H1 (cell line): ENCODE measurements at regions not wholly inside any gene's neighbourhood (a gene's known extent, or its start where the extent isn't known, plus 50 kb on each side); places are given as distances from the start of the nearest gene placed in this dataset.

Experiments
- CTCF ChIA-PET: fragments of 300-600 bp; sonication (Branson Sonifier 250); formaldehyde crosslinking; loops from one replicate; lab custom pipeline; 2021; ENCODE audit not compliant: partially characterized antibody; lab: Charles Lee
- POLR2A ChIA-PET: fragments of 300-600 bp; sonication (Branson Sonifier 250); formaldehyde crosslinking; loops from one replicate; lab custom pipeline; 2021; ENCODE audit warnings: inconsistent platforms; ENCODE audit not compliant: partially characterized antibody; lab: Charles Lee
- DNase-seq, 2 experiments: peaks; one replicate each; pipeline versions ENCODE4 v3.0.0 to v3.0.0-alpha.2; 2010 to 2022; ENCODE audit warnings: low spot score in 2 of 2, low read depth in 1 of 2, mixed read lengths in 1 of 2
- FAIRE-seq: peaks from 2 replicates; lab custom pipeline; 2011; peaks lifted over from hg19 to GRCh38; lab: Jason Lieb, UNC
- H2AFZ ChIP-seq: 2 replicates; pipeline ENCODE4 v1.8.1; 2012; ENCODE audit warnings: low read length, inconsistent platforms
- H2AK5ac ChIP-seq: 2 replicates; pipeline ENCODE4 v1.6.1; 2013; ENCODE audit warnings: low read depth, low read length
- H2BK120ac ChIP-seq: replicated peaks from 2 replicates; pipeline ENCODE3; 2013; ENCODE audit warnings: low read depth, low read length, inconsistent platforms
- H2BK12ac ChIP-seq: 2 replicates; pipeline ENCODE4 v1.6.1; 2013; ENCODE audit warnings: low read depth, low read length
- H2BK15ac ChIP-seq: 2 replicates; pipeline ENCODE4 v1.6.1; 2013; ENCODE audit warnings: low read length
- H2BK20ac ChIP-seq: 2 replicates; pipeline ENCODE4 v1.6.1; 2013; ENCODE audit warnings: low read length
- H2BK5ac ChIP-seq: 2 replicates; pipeline ENCODE4 v1.6.1; 2013; ENCODE audit warnings: low read depth, low read length
- H3K14ac ChIP-seq: 2 replicates; pipeline ENCODE4 v1.6.1; 2013; ENCODE audit warnings: inconsistent platforms; ENCODE audit not compliant: insufficient read length
- H3K18ac ChIP-seq: 2 replicates; pipeline ENCODE4 v1.6.1; 2013; ENCODE audit warnings: low read length; ENCODE audit errors: extremely low read depth
- H3K23ac ChIP-seq: 2 replicates; pipeline ENCODE4 v1.6.1; 2013; ENCODE audit warnings: inconsistent platforms; ENCODE audit not compliant: insufficient read length
- H3K23me2 ChIP-seq: 2 replicates; pipeline ENCODE4 v1.6.1; 2013; ENCODE audit warnings: low read depth, low read length
- H3K27ac ChIP-seq: 2 replicates; pipeline ENCODE4 v1.6.1; 2011; ENCODE audit warnings: low read depth, low read length, inconsistent platforms
- H3K27me3 ChIP-seq, 4 experiments: replicated peaks in 1 of 4; 1 replicate in 1 of 4; 2 replicates in 3 of 4; pipeline versions ENCODE4 v1.6.1 to v1.8.1; 2011 to 2013; ENCODE audit warnings: low read length in 3 of 4, mild to moderate bottlenecking in 3 of 4, inconsistent platforms in 2 of 4, mixed read lengths in 2 of 4, moderate library complexity in 1 of 4; ENCODE audit not compliant: control insufficient read depth in 3 of 4, insufficient read depth in 3 of 4; ENCODE audit errors: extremely low read depth in 1 of 4
- H3K36me3 ChIP-seq, 4 experiments: 2 replicates each; pipeline versions ENCODE4 v1.6.1 to v1.8.1; 2011 to 2013; ENCODE audit warnings: mild to moderate bottlenecking in 4 of 4, low read length in 3 of 4, moderate library complexity in 2 of 4, control low read depth in 1 of 4, inconsistent platforms in 1 of 4; ENCODE audit not compliant: insufficient read depth in 4 of 4, control insufficient read depth in 2 of 4
- H3K4ac ChIP-seq: replicated peaks from 2 replicates; pipeline ENCODE3; 2013; ENCODE audit warnings: low read length, low read depth, mixed read lengths, inconsistent platforms; ENCODE audit not compliant: insufficient read length
- H3K4me1 ChIP-seq, 4 experiments: replicated peaks in 1 of 4; 1 replicate in 1 of 4; 2 replicates in 3 of 4; pipeline versions ENCODE4 v1.6.1 to v1.8.1; 2011 to 2013; ENCODE audit warnings: low read length in 3 of 4, inconsistent platforms in 2 of 4, mixed read lengths in 1 of 4; ENCODE audit not compliant: insufficient read depth in 4 of 4, control insufficient read depth in 3 of 4
- H3K4me2 ChIP-seq, 2 experiments: 2 replicates each; pipeline versions ENCODE4 v1.6.1 to v1.8.1; 2011 to 2013; ENCODE audit warnings: low read depth in 2 of 2, low read length in 2 of 2, control low read depth in 1 of 2, inconsistent platforms in 1 of 2, mild to moderate bottlenecking in 1 of 2; ENCODE audit not compliant: insufficient read depth in 1 of 2
- H3K4me3 ChIP-seq, 4 experiments: fragments of 200-600, 300-600 bp in 1 of 4; sonication (generic), shearing (Covaris generic), sonication (Bioruptor Twin) in 1 of 4; 2 replicates each; pipeline versions ENCODE4 v1.5.1 to v1.8.1; 2011 to 2016; ENCODE audit warnings: low read length in 4 of 4, low read depth in 3 of 4, control low read depth in 2 of 4, inconsistent platforms in 2 of 4, mild to moderate bottlenecking in 2 of 4, mixed read lengths in 1 of 4, moderate library complexity in 1 of 4; ENCODE audit not compliant: insufficient read depth in 2 of 4; ENCODE audit errors: extremely low read depth in 1 of 4
- H3K56ac ChIP-seq: replicated peaks from 2 replicates; pipeline ENCODE3; 2013; ENCODE audit warnings: low read depth, mild to moderate bottlenecking, mixed read lengths, low read length, inconsistent platforms; ENCODE audit not compliant: insufficient read length
- H3K79me1 ChIP-seq: 2 replicates; pipeline ENCODE4 v1.6.1; 2013; ENCODE audit warnings: low read depth, low read length, control low read depth
- H3K79me2 ChIP-seq, 2 experiments: 2 replicates each; pipeline versions ENCODE4 v1.6.1 to v1.8.1; 2012 to 2013; ENCODE audit warnings: low read length in 2 of 2, mild to moderate bottlenecking in 2 of 2, inconsistent platforms in 1 of 2; ENCODE audit not compliant: insufficient read depth in 2 of 2, control insufficient read depth in 1 of 2
- H3K9ac ChIP-seq, 4 experiments: replicated peaks in 1 of 4; 1 replicate in 1 of 4; 2 replicates in 3 of 4; pipeline versions ENCODE4 v1.6.1 to v1.8.1; 2011 to 2013; ENCODE audit warnings: low read depth in 3 of 4, low read length in 3 of 4, control low read depth in 2 of 4, mild to moderate bottlenecking in 2 of 4, moderate library complexity in 2 of 4, inconsistent platforms in 1 of 4; ENCODE audit errors: extremely low read depth in 1 of 4
- H3K9me3 ChIP-seq, 2 experiments: 2 replicates each; pipeline versions ENCODE4 v1.6.1 to v1.8.1; 2012 to 2013; ENCODE audit warnings: mild to moderate bottlenecking in 2 of 2, moderate library complexity in 2 of 2, control low read depth in 1 of 2, inconsistent platforms in 1 of 2, low read depth in 1 of 2, low read length in 1 of 2, mixed read lengths in 1 of 2; ENCODE audit not compliant: insufficient read depth in 2 of 2
- H4K20me1 ChIP-seq, 2 experiments: replicated peaks in 1 of 2; 2 replicates each; pipeline versions ENCODE3 to v1.8.1; 2011 to 2013; ENCODE audit warnings: inconsistent platforms in 2 of 2, low read length in 2 of 2, mild to moderate bottlenecking in 1 of 2; ENCODE audit not compliant: insufficient read depth in 2 of 2, control insufficient read depth in 1 of 2
- H4K5ac ChIP-seq: 2 replicates; pipeline ENCODE4 v1.6.1; 2013; ENCODE audit warnings: low read length, low read depth, mixed read lengths, inconsistent platforms; ENCODE audit not compliant: insufficient read length
- H4K8ac ChIP-seq: 2 replicates; pipeline ENCODE4 v1.8.0; 2013; ENCODE audit warnings: mild to moderate bottlenecking, moderate library complexity, low read length, inconsistent platforms; ENCODE audit not compliant: insufficient read depth; ENCODE audit errors: extremely low read depth
- H4K91ac ChIP-seq: replicated peaks from 2 replicates; pipeline ENCODE3; 2013; ENCODE audit warnings: low read length, mixed read lengths, inconsistent platforms; ENCODE audit not compliant: insufficient read length
- POLR2A ChIP-seq, 2 experiments: IDR thresholded peaks; 1 replicate in 1 of 2; 2 replicates in 1 of 2; pipeline ENCODE4 v1.6.1; 2011; ENCODE audit warnings: low read depth in 2 of 2, low read length in 2 of 2, mild to moderate bottlenecking in 2 of 2; ENCODE audit errors: control extremely low read depth in 1 of 2
- SIX5 ChIP-seq: IDR thresholded peaks from 2 replicates; pipeline ENCODE4 v1.6.1; 2011; ENCODE audit warnings: mild to moderate bottlenecking, low read depth, low read length
- TBP ChIP-seq: IDR thresholded peaks from 2 replicates; pipeline ENCODE4 v1.6.1; 2011; ENCODE audit warnings: low read depth, low read length, improper control_type of control experiment
- WGBS, 2 experiments: shearing (Covaris generic) in 1 of 2; methylation state at CpG; one replicate each; pipeline versions ENCODE4 v1.1.6 to v1.1.7; 2013 to 2015; ENCODE audit warnings: low lambda C conversion rate in 2 of 2, mixed read lengths in 2 of 2, inconsistent platforms in 1 of 2, low coverage in 1 of 2, missing lambda C conversion rate in 1 of 2; ENCODE audit not compliant: insufficient replicate concordance in 2 of 2, insufficient coverage in 1 of 2, insufficient read length in 1 of 2; ENCODE audit errors: extremely low coverage in 1 of 2, missing lambda C conversion rate in 1 of 2; 5-methylcytosine and 5-hydroxymethylcytosine counted together

DNA sequence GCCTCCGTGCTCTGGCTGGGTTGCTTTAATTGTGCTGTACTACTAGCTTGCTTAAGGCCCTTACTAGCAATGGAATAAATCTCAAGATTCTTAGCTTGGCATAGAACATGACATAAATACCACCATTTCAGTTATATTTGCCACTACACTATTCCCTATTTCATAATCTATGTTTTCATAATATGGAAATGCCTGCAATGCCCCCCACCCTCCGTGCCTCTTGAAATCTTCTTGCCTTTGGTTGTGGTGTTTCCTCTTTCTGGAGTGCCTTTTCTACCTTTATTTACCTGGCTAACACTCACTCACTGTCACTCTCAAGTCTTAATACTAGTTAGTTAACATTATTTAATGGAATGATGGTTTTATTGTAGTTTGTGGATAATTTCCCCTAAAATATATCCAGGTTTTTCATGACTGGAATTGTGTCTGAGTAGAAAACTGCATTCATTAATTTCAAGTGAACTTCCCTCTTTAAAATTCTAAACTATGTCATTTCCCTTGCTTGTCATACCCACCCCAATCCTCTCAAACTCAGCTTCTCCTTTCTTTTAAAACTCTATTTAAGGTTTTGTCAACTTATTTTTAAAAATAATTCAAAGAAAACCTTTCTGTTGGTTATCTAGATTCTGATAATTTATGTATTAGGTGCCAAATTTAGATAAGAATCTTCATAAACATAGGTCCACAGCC is 521.7 kb upstream of the DAB2 start:
- Histone ChIP-seq H2BK20ac (no peak overlapping the region), H2AFZ (no peak overlapping the region), H2BK120ac (no peak overlapping the region), H3K4me3 (no peak overlapping the region), H3K23ac (no peak overlapping the region), H3K4me2 (no peak overlapping the region), H3K27ac (no peak overlapping the region), H4K20me1 (no peaks in the 10 kb centered on the region), H3K9me3 (no peaks in the 10 kb centered on the region), H3K79me1 (no peaks in the 10 kb centered on the region), H3K23me2 (no peaks in the 10 kb centered on the region), H3K4me1 (no peaks in the 10 kb centered on the region), H2BK5ac (no peak overlapping the region), H3K27me3 (no peaks in the 10 kb centered on the region), H3K14ac (no peak overlapping the region), H2BK12ac (no peak overlapping the region), H3K18ac (no peak overlapping the region), H3K4ac (no peak overlapping the region), H3K56ac (no peak overlapping the region), H3K9ac (no peak overlapping the region), H2BK15ac (no peak overlapping the region), H2AK5ac (no peak overlapping the region), H3K79me2 (no peaks in the 10 kb centered on the region), H4K5ac (no peak overlapping the region), H4K91ac (no peak overlapping the region), H4K8ac (no peak overlapping the region), H3K36me3 (no peaks in the 10 kb centered on the region)
- CTCF ChIA-PET, result interaction anchor here (0.6 to 1.9 kb wide), 4 partner anchors 219 to 787 kb away, joined by 3 to 7 read pairs (median 3); no protein-coding TSS in a partner anchor
- TF ChIP-seq POLR2A (IDR thresholded peaks at IDR 0.05; ENCODE audit: control extremely low read depth in 1 of 2, low read depth in 2 of 2, low read length in 2 of 2), result no peak
- TF ChIP-seq TBP, result no peak
- no peak for TF ChIP-seq SIX5
- FAIRE-seq (no peak), DNase-seq (no peak)
- WGBS, 2 experiments, result 88% methylated on average over 2 of the region's 2 CpGs; no CpG with 5 or more reads in 1 of the 2 experiments
- POLR2A ChIA-PET, result no interaction called here
